ENCODE measurements at regions not wholly inside any gene's neighbourhood (a gene's known extent, or its start where the extent isn't known, plus 50 kb on each side); places are given as distances from the start of the nearest gene placed in this dataset.

GRCh38 chr20:30167540-30167939, 1089.9 kb upstream of the DEFB115 start:
- TF ChIP-seq, protein P1, sequence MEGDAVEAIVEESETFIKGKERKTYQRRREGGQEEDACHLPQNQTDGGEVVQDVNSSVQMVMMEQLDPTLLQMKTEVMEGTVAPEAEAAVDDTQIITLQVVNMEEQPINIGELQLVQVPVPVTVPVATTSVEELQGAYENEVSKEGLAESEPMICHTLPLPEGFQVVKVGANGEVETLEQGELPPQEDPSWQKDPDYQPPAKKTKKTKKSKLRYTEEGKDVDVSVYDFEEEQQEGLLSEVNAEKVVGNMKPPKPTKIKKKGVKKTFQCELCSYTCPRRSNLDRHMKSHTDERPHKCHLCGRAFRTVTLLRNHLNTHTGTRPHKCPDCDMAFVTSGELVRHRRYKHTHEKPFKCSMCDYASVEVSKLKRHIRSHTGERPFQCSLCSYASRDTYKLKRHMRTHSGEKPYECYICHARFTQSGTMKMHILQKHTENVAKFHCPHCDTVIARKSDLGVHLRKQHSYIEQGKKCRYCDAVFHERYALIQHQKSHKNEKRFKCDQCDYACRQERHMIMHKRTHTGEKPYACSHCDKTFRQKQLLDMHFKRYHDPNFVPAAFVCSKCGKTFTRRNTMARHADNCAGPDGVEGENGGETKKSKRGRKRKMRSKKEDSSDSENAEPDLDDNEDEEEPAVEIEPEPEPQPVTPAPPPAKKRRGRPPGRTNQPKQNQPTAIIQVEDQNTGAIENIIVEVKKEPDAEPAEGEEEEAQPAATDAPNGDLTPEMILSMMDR (IDR thresholded peaks at IDR 0.05): no peak
- no peak for TF ChIP-seq POLR2A (IDR thresholded peaks at IDR 0.05)
